Cardiac fibroblast (primary cell): ENCODE measurements at regions not wholly inside any gene's neighbourhood (a gene's known extent, or its start where the extent isn't known, plus 50 kb on each side); places are given as distances from the start of the nearest gene placed in this dataset.

Experiments used
- DNase-seq, 2 donors: peaks; one replicate each; pipeline versions ENCODE4 v3.0.0 to v3.0.0-alpha.2; 2010; ENCODE audit warnings: low read depth in 2 of 2
- H3K4me3 ChIP-seq, 2 donors: replicated peaks in 1 of 2; 1 replicate in 1 of 2; 2 replicates in 1 of 2; pipeline ENCODE4 v1.5.1; 2011; ENCODE audit warnings: low read depth in 2 of 2, low read length in 2 of 2, mild to moderate bottlenecking in 2 of 2, moderate library complexity in 1 of 2
- TF ChIP-seq, protein P1 (sequence below): IDR thresholded peaks from one replicate; pipeline ENCODE4 v1.5.1; 2011; ENCODE audit warnings: low read depth, mild to moderate bottlenecking, low read length, inconsistent platforms

DNA sequence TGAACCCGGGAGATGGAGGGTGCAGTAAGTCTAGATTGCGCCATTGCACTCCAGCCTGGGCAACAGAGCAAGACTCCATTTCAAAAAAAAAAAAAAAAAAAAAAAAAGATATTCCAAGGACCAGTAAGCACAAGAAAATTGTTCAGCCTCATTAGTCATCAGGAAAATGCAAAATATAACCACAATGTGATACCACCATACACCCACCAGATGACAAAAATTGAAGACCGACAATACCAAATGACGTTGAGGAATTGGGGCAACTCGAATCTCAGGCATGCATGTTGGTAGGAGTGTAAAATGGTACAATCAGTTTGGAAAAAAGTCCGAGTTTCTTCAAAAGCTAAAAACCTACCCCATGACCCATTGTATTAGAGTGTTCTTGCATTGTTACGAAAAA, 130.2 kb upstream of the FAM9B start:
- DNase-seq = peak in 1 of 2 donors; percentile 17
- no peak overlapping the region for H3K4me3 ChIP-seq
- TF ChIP-seq, protein P1, sequence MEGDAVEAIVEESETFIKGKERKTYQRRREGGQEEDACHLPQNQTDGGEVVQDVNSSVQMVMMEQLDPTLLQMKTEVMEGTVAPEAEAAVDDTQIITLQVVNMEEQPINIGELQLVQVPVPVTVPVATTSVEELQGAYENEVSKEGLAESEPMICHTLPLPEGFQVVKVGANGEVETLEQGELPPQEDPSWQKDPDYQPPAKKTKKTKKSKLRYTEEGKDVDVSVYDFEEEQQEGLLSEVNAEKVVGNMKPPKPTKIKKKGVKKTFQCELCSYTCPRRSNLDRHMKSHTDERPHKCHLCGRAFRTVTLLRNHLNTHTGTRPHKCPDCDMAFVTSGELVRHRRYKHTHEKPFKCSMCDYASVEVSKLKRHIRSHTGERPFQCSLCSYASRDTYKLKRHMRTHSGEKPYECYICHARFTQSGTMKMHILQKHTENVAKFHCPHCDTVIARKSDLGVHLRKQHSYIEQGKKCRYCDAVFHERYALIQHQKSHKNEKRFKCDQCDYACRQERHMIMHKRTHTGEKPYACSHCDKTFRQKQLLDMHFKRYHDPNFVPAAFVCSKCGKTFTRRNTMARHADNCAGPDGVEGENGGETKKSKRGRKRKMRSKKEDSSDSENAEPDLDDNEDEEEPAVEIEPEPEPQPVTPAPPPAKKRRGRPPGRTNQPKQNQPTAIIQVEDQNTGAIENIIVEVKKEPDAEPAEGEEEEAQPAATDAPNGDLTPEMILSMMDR = no peak

DNA sequence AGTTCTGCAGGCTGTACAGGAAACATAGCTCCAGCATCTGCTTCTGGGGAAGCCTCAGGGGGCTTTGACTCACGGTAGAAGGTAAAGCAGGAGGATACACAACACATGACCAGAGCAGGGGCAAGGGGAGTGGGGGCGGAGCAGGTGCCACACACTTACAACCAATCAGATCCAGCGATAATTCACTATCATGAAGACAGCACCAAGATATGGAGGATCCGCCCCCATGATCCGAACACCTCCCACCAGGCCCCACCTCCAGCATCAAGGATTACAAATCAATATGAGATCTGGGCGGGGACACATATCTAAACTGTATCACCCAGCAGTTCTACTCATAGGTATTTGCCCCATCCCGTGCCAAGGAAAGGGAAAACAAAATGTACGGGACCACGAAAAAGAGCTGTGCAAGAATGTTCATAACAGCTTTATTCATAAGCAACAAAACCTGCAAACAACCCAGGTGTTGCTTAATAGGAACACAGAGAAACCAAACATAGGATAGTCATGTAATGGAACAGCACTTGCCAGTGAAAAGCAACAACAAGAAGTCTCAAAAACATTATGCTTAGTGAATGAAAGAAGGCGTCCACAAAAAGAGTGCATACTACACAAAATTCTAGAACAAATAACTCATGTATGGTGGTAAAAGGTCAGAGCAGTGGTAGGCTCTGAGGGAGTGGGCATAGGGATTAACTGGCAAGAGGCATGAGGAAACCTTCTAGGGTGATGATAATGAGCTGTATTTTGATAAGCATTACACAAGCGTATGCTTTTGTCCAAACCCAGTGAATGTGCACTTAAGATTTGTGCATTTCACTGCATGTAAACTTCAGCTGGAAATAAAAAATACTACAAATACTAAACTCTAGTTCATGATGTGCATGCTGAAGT, 130.9 kb upstream of the FAM9B start:
- peak; percentile 33 to 40 for DNase-seq
- TF ChIP-seq, protein P1 = no peak
- H3K4me3 ChIP-seq = no peak overlapping the region

DNA sequence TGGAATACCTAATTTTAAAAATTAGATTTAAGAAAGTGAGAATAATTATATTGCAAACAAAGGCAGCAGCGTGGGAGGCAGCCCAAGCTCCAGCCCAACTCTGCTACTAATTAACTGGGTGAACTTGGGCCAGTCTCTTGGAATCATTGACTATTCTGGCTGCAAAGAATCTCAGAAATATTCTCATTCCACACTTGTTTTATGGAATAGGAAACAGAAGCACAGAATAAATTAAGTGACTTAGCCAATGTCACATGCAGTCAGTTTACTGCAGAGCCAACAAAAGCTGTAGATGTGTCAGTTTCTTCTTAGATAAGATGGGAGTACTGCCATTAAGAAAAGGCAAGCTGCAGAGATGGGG, 132.6 kb upstream of the FAM9B start:
- DNase-seq = no peak
- H3K4me3 ChIP-seq = no peak overlapping the region
- TF ChIP-seq, protein P1 = no peak

DNA sequence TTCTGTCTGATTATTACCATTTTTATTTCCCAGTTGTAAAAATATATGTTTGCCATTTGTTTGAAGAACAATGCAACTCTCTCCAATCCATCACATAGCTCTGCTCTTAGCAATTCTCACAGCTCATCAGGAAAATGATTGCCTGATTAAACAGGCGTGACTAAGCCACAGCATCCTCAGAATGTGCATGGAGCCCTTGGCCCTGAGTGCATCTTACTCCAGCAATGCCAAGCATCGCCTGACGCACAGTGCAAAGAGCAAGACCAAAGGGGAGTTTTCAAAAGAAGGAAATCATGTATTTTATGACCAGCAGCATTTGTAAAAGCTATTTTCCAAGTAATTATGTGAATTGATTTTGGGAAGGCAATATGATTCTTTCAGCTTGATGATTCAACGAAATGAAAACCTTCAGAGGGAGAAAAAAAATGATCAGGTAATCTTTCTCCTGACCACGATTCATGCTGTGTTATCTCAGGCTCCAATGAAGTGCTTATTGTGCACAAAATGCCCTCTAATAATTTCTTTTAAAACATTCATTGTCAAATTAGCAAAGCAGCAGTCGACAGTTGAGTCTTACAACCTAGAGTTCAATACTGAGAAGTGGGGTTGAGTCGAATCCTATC, 138.0 kb upstream of the FAM9B start:
- TF ChIP-seq, protein P1 = no peak

DNA sequence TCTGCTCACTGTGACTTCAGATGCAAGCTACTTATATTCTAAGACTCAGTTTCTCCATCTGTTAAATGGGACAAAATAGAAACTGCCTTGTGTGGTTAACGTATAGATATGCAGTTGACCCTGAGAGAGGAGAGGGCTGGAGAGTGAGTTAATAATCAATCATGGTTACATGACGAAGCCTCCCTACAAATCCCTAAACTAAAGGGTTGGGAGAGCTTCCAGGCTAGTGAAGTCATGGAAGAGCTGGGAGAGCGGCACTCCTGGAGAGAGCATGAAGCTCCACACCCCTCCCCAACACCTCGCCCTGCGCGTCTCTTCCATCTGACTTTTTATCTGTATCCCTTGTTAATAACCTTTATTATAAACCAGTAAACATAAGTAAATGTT, 138.5 kb upstream of the FAM9B start:
- TF ChIP-seq, protein P1 = no peak
- H3K4me3 ChIP-seq = no peak overlapping the region
- DNase-seq = no peak

More for the DNA sequence above, 138.0 kb upstream of the FAM9B start:
- no peak overlapping the region for H3K4me3 ChIP-seq
- DNase-seq = peak; percentile 28 to 60

DNA sequence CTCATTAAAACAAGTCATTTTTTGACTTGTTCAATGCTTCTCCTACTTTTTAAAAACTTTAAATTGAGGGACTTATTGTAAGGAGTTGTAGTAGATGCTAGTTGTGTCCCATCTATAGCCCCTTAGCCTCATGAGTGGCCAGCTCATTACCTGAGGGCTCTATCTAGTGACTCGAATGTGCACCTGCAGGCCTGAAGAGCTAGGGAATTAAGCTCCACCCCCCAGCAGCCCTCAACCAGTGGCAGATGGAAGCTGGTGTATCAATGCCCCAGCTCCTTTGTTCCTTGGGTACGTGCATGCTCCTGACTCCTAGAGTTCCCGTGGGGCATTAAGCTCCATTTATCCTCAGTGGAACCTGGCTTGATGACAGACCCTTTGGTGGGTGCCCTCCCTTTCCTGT, 146.7 kb upstream of the FAM9B start:
- H3K4me3 ChIP-seq = no peak overlapping the region
- TF ChIP-seq, protein P1 = no peak

More for the DNA sequence above, 146.7 kb upstream of the FAM9B start:
- no peak for DNase-seq
